ENCODE measurements at regions not wholly inside any gene's neighbourhood (a gene's known extent, or its start where the extent isn't known, plus 50 kb on each side); places are given as distances from the start of the nearest gene placed in this dataset.

DNA sequence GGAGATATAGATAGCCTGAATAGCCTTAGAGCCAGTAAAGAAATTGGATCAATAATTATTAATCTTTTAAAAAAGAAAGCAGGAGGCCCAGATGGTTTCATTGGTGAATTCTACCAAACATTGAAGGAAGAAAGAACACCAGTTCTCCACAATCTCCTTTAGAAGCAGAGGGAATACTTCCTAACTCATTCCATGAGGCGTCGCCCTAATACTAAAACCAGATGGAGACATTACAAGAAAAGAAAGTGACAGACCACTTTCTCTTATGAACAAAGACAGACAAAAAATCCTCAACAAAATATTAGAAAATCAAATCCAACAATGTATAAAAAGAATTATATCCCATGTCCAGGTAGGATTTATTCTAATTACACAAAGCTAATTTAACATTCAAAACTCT lies 362.6 kb downstream of the BCAT1 start:
- Histone ChIP-seq H3K4me2 (ENCODE audit: low read length) (no peak overlapping the region), H3K9me3 (ENCODE audit: low read length) (no peaks in the 10 kb centered on the region), H3F3A (ENCODE audit: low read length, unreplicated experiment) (no peaks in the 10 kb centered on the region), H4K20me1 (ENCODE audit: low read length) (no peaks in the 10 kb centered on the region), H3K36me3 (ENCODE audit: low read depth, low read length) (no peaks in the 10 kb centered on the region), H3K27me3 (ENCODE audit: low read length) (no peaks in the 10 kb centered on the region), H3K4me3 (ENCODE audit: low read length) (no peak overlapping the region), H3K79me2 (ENCODE audit: low read length) (no peaks in the 10 kb centered on the region), H3K4me1 (ENCODE audit: insufficient read depth, low read length) (no peaks in the 10 kb centered on the region), H3K27ac (ENCODE audit: low read length) (no peak overlapping the region), H3K9ac (ENCODE audit: low read length) (no peak overlapping the region), H3K9me2 (replicated peaks; ENCODE audit: low read length) (no peaks in the 10 kb centered on the region), H2AFZ (ENCODE audit: low read length) (no peak overlapping the region)
- POLR2A ChIA-PET (ENCODE audit: unreplicated experiment): no interaction called here
- CTCF ChIA-PET: no interaction called here
- ATAC-seq: no peak
- no peak for TF ChIP-seq EZH2 (IDR thresholded peaks at IDR 0.05; ENCODE audit: low read length, unreplicated experiment)
- TF ChIP-seq, protein P1, sequence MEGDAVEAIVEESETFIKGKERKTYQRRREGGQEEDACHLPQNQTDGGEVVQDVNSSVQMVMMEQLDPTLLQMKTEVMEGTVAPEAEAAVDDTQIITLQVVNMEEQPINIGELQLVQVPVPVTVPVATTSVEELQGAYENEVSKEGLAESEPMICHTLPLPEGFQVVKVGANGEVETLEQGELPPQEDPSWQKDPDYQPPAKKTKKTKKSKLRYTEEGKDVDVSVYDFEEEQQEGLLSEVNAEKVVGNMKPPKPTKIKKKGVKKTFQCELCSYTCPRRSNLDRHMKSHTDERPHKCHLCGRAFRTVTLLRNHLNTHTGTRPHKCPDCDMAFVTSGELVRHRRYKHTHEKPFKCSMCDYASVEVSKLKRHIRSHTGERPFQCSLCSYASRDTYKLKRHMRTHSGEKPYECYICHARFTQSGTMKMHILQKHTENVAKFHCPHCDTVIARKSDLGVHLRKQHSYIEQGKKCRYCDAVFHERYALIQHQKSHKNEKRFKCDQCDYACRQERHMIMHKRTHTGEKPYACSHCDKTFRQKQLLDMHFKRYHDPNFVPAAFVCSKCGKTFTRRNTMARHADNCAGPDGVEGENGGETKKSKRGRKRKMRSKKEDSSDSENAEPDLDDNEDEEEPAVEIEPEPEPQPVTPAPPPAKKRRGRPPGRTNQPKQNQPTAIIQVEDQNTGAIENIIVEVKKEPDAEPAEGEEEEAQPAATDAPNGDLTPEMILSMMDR (conservative IDR thresholded peaks at IDR 0.05; ENCODE audit: low read depth, low read length): no peak
- TF ChIP-seq EZH2phosphoT487 (IDR thresholded peaks at IDR 0.05; ENCODE audit: borderline replicate concordance, low read length): no peak
- no TSS peak for BruUV-seq (replicated peaks)
- intact Hi-C loops (cut with micrococcal nuclease): no loop called here
- no peak for DNase-seq

DNA sequence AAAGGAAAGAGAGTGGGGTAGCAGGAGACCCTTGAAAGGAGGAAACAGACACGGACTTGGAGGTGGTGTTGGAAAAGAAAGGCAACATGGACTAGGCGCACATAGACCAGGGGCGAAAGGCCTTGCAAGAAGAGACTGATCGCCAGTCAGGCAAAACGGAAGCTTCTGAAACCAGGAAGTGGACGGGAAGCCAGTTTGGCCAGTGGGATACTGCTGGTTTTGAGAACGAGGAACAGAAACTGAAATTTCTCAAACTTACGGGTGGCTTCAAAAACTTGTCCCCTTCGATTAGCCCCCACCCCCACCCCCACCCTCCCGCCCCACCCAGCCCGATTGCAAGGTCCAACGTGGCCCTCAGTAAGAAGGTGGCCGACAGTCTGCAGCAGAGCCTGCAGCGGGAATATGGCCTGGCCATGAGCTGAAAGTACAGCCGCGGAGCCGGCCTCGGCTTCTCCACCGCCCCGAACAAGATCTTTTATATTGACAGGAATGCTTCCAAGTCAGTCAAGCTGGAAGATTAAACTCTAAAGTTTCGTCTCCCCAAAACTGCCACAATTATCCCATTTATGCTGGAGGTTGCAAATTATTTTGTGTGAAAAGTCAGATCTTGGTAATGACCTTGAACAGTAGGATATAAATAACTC lies 364.7 kb downstream of the BCAT1 start:
- no peak overlapping the region for H3K9ac ChIP-seq (ENCODE audit: low read length)
- CTCF ChIA-PET: no interaction called here
- no peaks in the 10 kb centered on the region for H3K36me3 ChIP-seq (ENCODE audit: low read depth, low read length)
- no peaks in the 10 kb centered on the region for H3K79me2 ChIP-seq (ENCODE audit: low read length)
- no peak overlapping the region for H2AFZ ChIP-seq (ENCODE audit: low read length)
- no peak for TF ChIP-seq EZH2phosphoT487 (IDR thresholded peaks at IDR 0.05; ENCODE audit: borderline replicate concordance, low read length)
- TF ChIP-seq, protein P1 (conservative IDR thresholded peaks at IDR 0.05; ENCODE audit: low read depth, low read length): no peak
- TF ChIP-seq EZH2 (IDR thresholded peaks at IDR 0.05; ENCODE audit: low read length, unreplicated experiment): no peak
- H3K4me1 ChIP-seq (ENCODE audit: insufficient read depth, low read length): no peaks in the 10 kb centered on the region
- H4K20me1 ChIP-seq (ENCODE audit: low read length): no peaks in the 10 kb centered on the region
- no TSS peak for BruUV-seq (replicated peaks)
- POLR2A ChIA-PET (ENCODE audit: unreplicated experiment): no interaction called here
- H3K9me3 ChIP-seq (ENCODE audit: low read length): no peaks in the 10 kb centered on the region
- no peak for DNase-seq
- H3K4me3 ChIP-seq (ENCODE audit: low read length): no peak overlapping the region
- intact Hi-C loops (cut with micrococcal nuclease): no loop called here
- no peak overlapping the region for H3K4me2 ChIP-seq (ENCODE audit: low read length)
- H3K27me3 ChIP-seq (ENCODE audit: low read length): no peaks in the 10 kb centered on the region
- no peak for ATAC-seq
- no peaks in the 10 kb centered on the region for H3K9me2 ChIP-seq (replicated peaks; ENCODE audit: low read length)
- H3F3A ChIP-seq (ENCODE audit: low read length, unreplicated experiment): no peaks in the 10 kb centered on the region
- no peak overlapping the region for H3K27ac ChIP-seq (ENCODE audit: low read length)

DNA sequence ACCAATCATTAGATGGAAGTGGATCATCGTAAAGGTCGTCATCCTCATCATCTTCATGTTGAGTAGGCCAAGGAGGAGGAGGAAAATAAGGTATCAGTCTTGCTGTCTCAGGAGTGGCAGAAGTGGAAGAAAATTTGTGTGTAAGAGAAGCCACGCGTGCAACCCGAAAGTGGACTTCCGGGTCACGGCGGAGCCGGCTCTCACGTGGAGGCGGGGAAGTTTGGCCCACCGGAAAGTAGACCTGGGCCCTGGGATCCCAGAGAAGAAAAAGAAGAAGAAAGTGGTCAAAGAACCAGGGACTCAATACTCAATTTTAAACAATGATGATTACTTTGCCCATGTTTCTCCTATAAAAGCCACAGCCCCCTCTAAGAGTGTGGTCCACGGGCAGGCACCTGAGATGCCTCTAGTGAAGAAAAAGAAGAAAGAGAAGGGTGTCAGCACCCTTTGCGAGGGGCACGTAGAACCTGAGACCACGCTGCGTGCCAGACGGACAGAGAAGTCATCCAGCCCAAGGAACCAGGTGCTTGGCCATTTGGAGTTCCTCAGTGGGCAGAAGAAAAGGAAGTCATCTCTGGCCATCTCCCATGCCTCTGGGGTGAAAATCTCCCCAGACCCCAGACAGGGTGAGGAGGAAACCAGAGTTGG lies 365.8 kb downstream of the BCAT1 start:
- CTCF ChIA-PET: no interaction called here
- POLR2A ChIA-PET (ENCODE audit: unreplicated experiment): no interaction called here

More for the DNA sequence above, 365.8 kb downstream of the BCAT1 start:
- ATAC-seq: no peak
- TF ChIP-seq, protein P1 (conservative IDR thresholded peaks at IDR 0.05; ENCODE audit: low read depth, low read length): no peak
- TF ChIP-seq EZH2 (IDR thresholded peaks at IDR 0.05; ENCODE audit: low read length, unreplicated experiment) (no peak), EZH2phosphoT487 (IDR thresholded peaks at IDR 0.05; ENCODE audit: borderline replicate concordance, low read length) (no peak)
- intact Hi-C loops (cut with micrococcal nuclease): no loop called here
- Histone ChIP-seq H3K9me3 (ENCODE audit: low read length) (no peaks in the 10 kb centered on the region), H3K4me1 (ENCODE audit: insufficient read depth, low read length) (no peaks in the 10 kb centered on the region), H3F3A (ENCODE audit: low read length, unreplicated experiment) (no peaks in the 10 kb centered on the region), H3K79me2 (ENCODE audit: low read length) (no peaks in the 10 kb centered on the region), H3K4me3 (ENCODE audit: low read length) (no peak overlapping the region), H3K9me2 (replicated peaks; ENCODE audit: low read length) (no peaks in the 10 kb centered on the region), H3K27me3 (ENCODE audit: low read length) (no peaks in the 10 kb centered on the region), H3K36me3 (ENCODE audit: low read depth, low read length) (no peaks in the 10 kb centered on the region), H3K27ac (ENCODE audit: low read length) (no peak overlapping the region), H3K9ac (ENCODE audit: low read length) (no peak overlapping the region), H4K20me1 (ENCODE audit: low read length) (no peaks in the 10 kb centered on the region), H3K4me2 (ENCODE audit: low read length) (no peak overlapping the region), H2AFZ (ENCODE audit: low read length) (no peak overlapping the region)
- BruUV-seq (replicated peaks): no TSS peak
- no peak for DNase-seq

Measured in PC-3 (cell line).